ENCODE measurements at regions not wholly inside any gene's neighbourhood (a gene's known extent, or its start where the extent isn't known, plus 50 kb on each side); places are given as distances from the start of the nearest gene placed in this dataset.
"Not testable (repeated sequence)": the region's sequence is repeated elsewhere in the genome, so short reads cannot be mapped to it uniquely, and the experiment has no call there.

GRCh38 chr6:169363590-169363989 is 109.9 kb upstream of the THBS2 start:
- no peak for DNase-seq (ENCODE audit: low spot score)
- H3K4me1 ChIP-seq = no peaks in the 10 kb centered on the region
- no peak overlapping the region for H3K4me3 ChIP-seq
- no peak for TF ChIP-seq CTCF (IDR thresholded peaks at IDR 0.05)
- H3K36me3 ChIP-seq = no peaks in the 10 kb centered on the region
- no peaks in the 10 kb centered on the region for H3K9me3 ChIP-seq
- H3K27ac ChIP-seq = no peak overlapping the region
- H3K27me3 ChIP-seq = no peaks in the 10 kb centered on the region

GRCh38 chr6:169362501-169363121 is 109.0 kb upstream of the THBS2 start:
- Histone ChIP-seq H3K9me3 (no peaks in the 10 kb centered on the region), H3K27ac (no peak overlapping the region), H3K27me3 (no peaks in the 10 kb centered on the region), H3K36me3 (no peaks in the 10 kb centered on the region), H3K4me1 (no peaks in the 10 kb centered on the region), H3K4me3 (no peak overlapping the region)
- DNase-seq (ENCODE audit: low spot score) = no peak
- TF ChIP-seq CTCF (IDR thresholded peaks at IDR 0.05) = no peak

DNA sequence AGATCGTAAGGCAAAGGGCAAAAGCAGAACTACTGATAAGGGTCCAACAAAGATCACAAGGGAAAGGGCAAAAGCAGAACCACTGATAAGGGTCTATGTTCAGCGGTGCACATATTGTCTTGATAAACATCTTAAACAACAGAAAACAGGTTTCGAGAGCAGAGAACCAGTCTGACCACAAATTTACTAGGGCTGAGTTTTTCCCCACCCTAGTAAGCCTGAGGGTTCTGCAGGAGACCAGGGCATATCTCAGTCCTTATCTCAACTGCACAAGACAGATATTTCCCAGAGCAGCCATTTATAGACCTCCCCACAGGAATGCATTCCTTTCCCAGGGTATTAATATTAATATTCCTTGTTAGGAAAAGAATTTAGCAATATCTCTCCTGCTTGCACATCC is 101.4 kb upstream of the THBS2 start:
- not testable (repeated sequence) for H3K36me3 ChIP-seq; H3K4me1 ChIP-seq; H3K27me3 ChIP-seq; DNase-seq (ENCODE audit: low spot score); H3K27ac ChIP-seq; H3K4me3 ChIP-seq
- H3K9me3 ChIP-seq = peaks cover 0 to 12% of the 10 kb centered on the region in 2 donors

GRCh38 chr6:169345146-169345545 is 91.5 kb upstream of the THBS2 start:
- Histone ChIP-seq H3K4me1 (no peaks in the 10 kb centered on the region), H3K27ac (no peak overlapping the region)
- no peak for DNase-seq (ENCODE audit: low spot score)

GRCh38 chr6:169344750-169345065 is 91.1 kb upstream of the THBS2 start:
- no peak for TF ChIP-seq CTCF (IDR thresholded peaks at IDR 0.05)
- no peaks in the 10 kb centered on the region for H3K36me3 ChIP-seq
- no peak overlapping the region for H3K4me3 ChIP-seq
- H3K27ac ChIP-seq = no peak overlapping the region
- no peaks in the 10 kb centered on the region for H3K4me1 ChIP-seq
- no peak for DNase-seq (ENCODE audit: low spot score)
- no peaks in the 10 kb centered on the region for H3K9me3 ChIP-seq
- no peaks in the 10 kb centered on the region for H3K27me3 ChIP-seq

More at GRCh38 chr6:169345146-169345545, 91.5 kb upstream of the THBS2 start:
- no peak for TF ChIP-seq CTCF (IDR thresholded peaks at IDR 0.05)
- Histone ChIP-seq H3K9me3 (no peaks in the 10 kb centered on the region), H3K27me3 (no peaks in the 10 kb centered on the region), H3K4me3 (no peak overlapping the region), H3K36me3 (no peaks in the 10 kb centered on the region)

- no peaks in the 10 kb centered on the region for H3K27me3 ChIP-seq
- no peaks in the 10 kb centered on the region for H3K36me3 ChIP-seq
- H3K27ac ChIP-seq = no peak overlapping the region
- no peak overlapping the region for H3K4me3 ChIP-seq
- H3K4me1 ChIP-seq = no peaks in the 10 kb centered on the region
- DNase-seq (ENCODE audit: low spot score) = no peak
- TF ChIP-seq CTCF (IDR thresholded peaks at IDR 0.05) = no peak
- no peaks in the 10 kb centered on the region for H3K9me3 ChIP-seq
Measured at GRCh38 chr6:169343886-169344749, 90.5 kb upstream of the THBS2 start.
